ENCODE measurements at regions not wholly inside any gene's neighbourhood (a gene's known extent, or its start where the extent isn't known, plus 50 kb on each side); places are given as distances from the start of the nearest gene placed in this dataset.

- Mint-ChIP-seq H3K27ac (ENCODE audit: unreplicated experiment) (no peak overlapping the region), H3K9me3 (ENCODE audit: unreplicated experiment) (no peaks in the 10 kb centered on the region), H3K36me3 (ENCODE audit: unreplicated experiment) (peaks cover 8% of the 10 kb centered on the region), H3K27me3 (ENCODE audit: unreplicated experiment) (peaks cover 2% of the 10 kb centered on the region), H3K4me1 (ENCODE audit: low read depth, unreplicated experiment) (no peaks in the 10 kb centered on the region), H3K4me3 (ENCODE audit: unreplicated experiment) (no peak overlapping the region)
- TF ChIP-seq CTCF (IDR thresholded peaks at IDR 0.05; ENCODE audit: partially characterized antibody, unreplicated experiment): no peak
- DNase-seq: no peak
These were observed 203.9 kb downstream of the NUFIP1 start for GRCh38 chr13:44785401-44785800.

- Mint-ChIP-seq H3K27me3 (ENCODE audit: unreplicated experiment) (peaks cover 2% of the 10 kb centered on the region), H3K27ac (ENCODE audit: unreplicated experiment) (no peak overlapping the region), H3K4me1 (ENCODE audit: low read depth, unreplicated experiment) (no peaks in the 10 kb centered on the region), H3K9me3 (ENCODE audit: unreplicated experiment) (no peaks in the 10 kb centered on the region), H3K36me3 (ENCODE audit: unreplicated experiment) (peaks cover 8% of the 10 kb centered on the region), H3K4me3 (ENCODE audit: unreplicated experiment) (no peak overlapping the region)
- no peak for DNase-seq
- TF ChIP-seq CTCF (IDR thresholded peaks at IDR 0.05; ENCODE audit: partially characterized antibody, unreplicated experiment): no peak
These were observed 204.6 kb downstream of the NUFIP1 start for GRCh38 chr13:44784708-44785080.

- DNase-seq: no peak
- no peak for TF ChIP-seq CTCF (IDR thresholded peaks at IDR 0.05; ENCODE audit: partially characterized antibody, unreplicated experiment)
- Mint-ChIP-seq H3K27me3 (ENCODE audit: unreplicated experiment) (peaks cover 2% of the 10 kb centered on the region), H3K27ac (ENCODE audit: unreplicated experiment) (no peak overlapping the region), H3K36me3 (ENCODE audit: unreplicated experiment) (peaks cover 5% of the 10 kb centered on the region), H3K4me1 (ENCODE audit: low read depth, unreplicated experiment) (no peaks in the 10 kb centered on the region), H3K9me3 (ENCODE audit: unreplicated experiment) (no peaks in the 10 kb centered on the region), H3K4me3 (ENCODE audit: unreplicated experiment) (no peak overlapping the region)
These were observed 205.1 kb downstream of the NUFIP1 start for GRCh38 chr13:44783994-44784707.

- Mint-ChIP-seq H3K27ac (ENCODE audit: unreplicated experiment) (no peak overlapping the region), H3K4me3 (ENCODE audit: unreplicated experiment) (no peak overlapping the region), H3K27me3 (ENCODE audit: unreplicated experiment) (no peaks in the 10 kb centered on the region), H3K36me3 (ENCODE audit: unreplicated experiment) (peaks cover 5% of the 10 kb centered on the region), H3K4me1 (ENCODE audit: low read depth, unreplicated experiment) (no peaks in the 10 kb centered on the region), H3K9me3 (ENCODE audit: unreplicated experiment) (no peaks in the 10 kb centered on the region)
- no peak for DNase-seq
- TF ChIP-seq CTCF (IDR thresholded peaks at IDR 0.05; ENCODE audit: partially characterized antibody, unreplicated experiment): no peak
These were observed 204.6 kb upstream of the TSC22D1 start for GRCh38 chr13:44780591-44781280.
